ENCODE measurements at regions not wholly inside any gene's neighbourhood (a gene's known extent, or its start where the extent isn't known, plus 50 kb on each side); places are given as distances from the start of the nearest gene placed in this dataset.

DNA sequence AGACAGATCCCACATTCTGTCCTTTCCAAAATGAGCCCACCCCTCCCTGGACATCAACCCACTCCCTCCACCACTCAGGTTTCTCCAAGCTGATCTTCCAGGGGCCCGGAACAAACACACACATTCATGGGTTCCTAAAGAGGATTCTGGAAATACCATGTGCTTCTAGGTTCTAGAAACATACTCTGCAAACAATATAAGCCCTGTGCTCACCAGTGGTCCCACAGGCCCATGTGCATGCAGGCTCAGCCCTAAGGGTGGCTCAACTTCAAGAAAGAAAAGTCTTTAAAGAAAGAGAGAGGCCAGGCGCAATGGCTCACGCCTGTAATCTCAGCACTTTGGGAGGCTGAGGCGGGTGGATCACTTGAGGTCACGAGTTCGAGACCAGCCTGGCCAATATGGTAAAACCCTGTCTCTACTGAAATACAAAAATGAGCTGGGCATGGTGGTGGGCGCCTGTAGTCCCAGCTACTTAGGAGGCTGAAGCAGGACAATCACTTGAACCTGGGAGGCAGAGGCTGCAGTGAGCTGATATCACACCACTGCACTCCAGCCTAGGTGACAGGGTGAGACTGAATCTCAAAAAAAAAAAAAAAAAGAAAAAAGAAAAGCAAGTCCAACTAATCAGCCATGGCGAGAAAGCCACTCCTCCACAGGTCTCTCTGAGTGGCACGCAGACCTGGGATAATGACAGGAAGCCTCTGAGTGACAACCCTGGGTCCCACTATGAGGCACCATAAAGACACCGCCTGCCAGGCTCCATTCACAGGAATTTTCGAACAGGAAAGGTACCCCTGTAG lies 59.5 kb upstream of the PNMA1 start:
- Mint-ChIP-seq H3K27me3 (no peaks in the 10 kb centered on the region), H3K4me3 (no peak overlapping the region), H3K36me3 (no peaks in the 10 kb centered on the region), H3K27ac (peak overlapping the region; percentile 81), H3K9me3 (ENCODE audit: low read depth) (no peaks in the 10 kb centered on the region), H3K4me1 (ENCODE audit: low read depth) (peaks cover 87% of the 10 kb centered on the region)

DNA sequence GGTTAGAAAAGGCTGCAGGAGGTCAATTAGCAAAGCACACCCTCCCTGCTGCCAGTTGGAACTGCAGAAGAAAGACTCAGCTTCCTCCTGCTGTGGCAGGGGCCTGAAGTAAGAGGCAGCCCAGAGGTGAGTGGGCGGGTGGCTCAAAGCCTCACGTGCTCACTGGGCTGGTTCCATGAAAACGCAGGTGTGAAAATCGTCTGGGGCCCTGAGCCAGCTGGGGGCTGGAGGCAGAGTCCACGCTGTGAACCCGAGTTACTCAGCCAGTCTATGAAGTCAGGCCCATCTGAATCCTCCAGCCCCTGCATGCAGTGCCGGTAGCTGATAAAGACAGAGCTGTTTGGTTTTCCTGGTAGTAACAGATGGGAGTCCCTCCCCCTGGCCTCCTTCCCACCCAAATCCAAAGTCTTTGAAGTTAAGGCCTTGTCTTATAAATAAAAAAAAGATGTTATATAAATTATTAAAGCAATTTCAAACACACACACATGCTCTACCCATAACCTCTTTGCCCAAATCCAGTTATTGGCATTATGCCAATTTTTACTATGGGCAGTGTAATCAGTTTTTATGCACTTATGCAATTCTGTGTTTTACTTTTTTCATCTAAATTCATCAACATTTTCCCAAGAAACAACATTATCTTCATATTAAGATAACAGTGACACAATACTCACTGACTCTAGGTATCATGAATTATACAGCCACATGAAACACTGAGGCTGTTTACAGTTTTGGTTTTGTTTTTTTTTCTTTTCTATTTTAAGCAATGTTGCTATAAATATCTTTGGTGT lies 57.9 kb upstream of the PNMA1 start:
- H3K36me3 Mint-ChIP-seq, result no peaks in the 10 kb centered on the region
- H3K27me3 Mint-ChIP-seq, result no peaks in the 10 kb centered on the region
- H3K27ac Mint-ChIP-seq, result peak overlapping the region; percentile 96
- H3K4me3 Mint-ChIP-seq, result peak overlapping the region; percentile 74
- H3K9me3 Mint-ChIP-seq (ENCODE audit: low read depth), result no peaks in the 10 kb centered on the region
- peaks cover 73% of the 10 kb centered on the region for H3K4me1 Mint-ChIP-seq (ENCODE audit: low read depth)

DNA sequence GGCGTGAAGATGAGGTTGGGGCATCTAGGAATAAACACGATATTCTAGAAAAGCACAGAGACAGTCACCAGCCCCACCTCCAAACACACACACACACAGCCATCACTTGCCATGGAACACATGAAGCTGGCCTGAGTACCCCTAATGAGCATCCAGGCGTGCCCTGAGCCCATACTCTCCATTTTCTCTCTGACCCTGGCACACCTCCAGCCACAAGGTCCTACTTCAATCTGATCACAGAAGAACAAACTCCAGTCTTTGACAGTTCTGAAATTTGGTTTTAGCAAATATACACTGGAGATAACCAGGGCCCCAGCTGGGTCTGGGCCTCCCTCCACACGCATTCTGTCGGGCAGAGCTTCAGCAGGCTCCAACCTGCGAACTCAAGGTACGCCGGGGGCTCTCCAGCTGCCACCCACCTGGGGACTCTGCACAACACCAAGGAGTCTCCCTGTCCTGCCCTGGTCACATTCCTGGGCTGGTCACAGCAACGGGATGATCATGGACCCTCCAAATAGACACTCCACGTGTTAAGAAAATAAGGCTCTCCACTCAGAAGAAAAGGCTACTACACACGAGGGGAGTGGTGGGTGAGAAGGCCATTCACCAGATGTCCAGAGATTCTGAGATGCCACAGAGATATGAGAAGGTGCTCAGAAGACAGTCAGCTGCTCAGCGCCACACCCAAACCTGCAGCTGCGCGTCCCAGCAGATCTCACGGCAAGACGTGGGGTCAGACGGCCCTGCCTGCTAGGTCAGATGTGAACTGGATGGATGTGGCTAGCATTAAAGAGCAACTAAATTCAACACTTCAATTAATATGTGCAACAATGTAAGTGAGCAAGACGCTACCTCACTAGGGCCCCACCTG lies 57.0 kb upstream of the PNMA1 start:
- Mint-ChIP-seq H3K9me3 (ENCODE audit: low read depth) (no peaks in the 10 kb centered on the region), H3K4me1 (ENCODE audit: low read depth) (peaks cover 71% of the 10 kb centered on the region), H3K36me3 (no peaks in the 10 kb centered on the region), H3K4me3 (peak overlapping the region; percentile 71), H3K27ac (peak overlapping the region; percentile 96), H3K27me3 (no peaks in the 10 kb centered on the region)

DNA sequence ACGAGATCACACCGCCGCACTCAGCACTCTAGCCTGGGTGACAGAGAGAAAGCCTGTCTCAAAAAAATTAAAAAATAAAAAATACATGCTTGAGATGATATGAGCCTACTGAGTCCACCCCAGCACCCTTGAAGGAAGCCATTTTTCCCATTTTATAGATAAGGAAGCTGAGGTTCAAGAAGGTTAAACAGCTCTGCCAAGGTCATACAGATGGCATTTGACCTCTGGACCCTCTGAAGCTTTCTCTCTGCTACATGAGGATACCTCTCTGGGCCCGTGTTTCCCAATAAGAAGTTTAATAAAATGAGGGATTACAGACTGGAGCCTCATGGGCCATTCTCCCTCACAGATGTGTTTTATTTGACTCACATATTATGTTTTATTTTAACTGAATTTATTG lies 53.9 kb upstream of the PNMA1 start:
- H3K27ac Mint-ChIP-seq, result no peak overlapping the region
- no peak overlapping the region for H3K4me3 Mint-ChIP-seq
- peaks cover 67% of the 10 kb centered on the region for H3K4me1 Mint-ChIP-seq (ENCODE audit: low read depth)
- H3K36me3 Mint-ChIP-seq, result no peaks in the 10 kb centered on the region
- H3K27me3 Mint-ChIP-seq, result no peaks in the 10 kb centered on the region
- H3K9me3 Mint-ChIP-seq (ENCODE audit: low read depth), result no peaks in the 10 kb centered on the region

DNA sequence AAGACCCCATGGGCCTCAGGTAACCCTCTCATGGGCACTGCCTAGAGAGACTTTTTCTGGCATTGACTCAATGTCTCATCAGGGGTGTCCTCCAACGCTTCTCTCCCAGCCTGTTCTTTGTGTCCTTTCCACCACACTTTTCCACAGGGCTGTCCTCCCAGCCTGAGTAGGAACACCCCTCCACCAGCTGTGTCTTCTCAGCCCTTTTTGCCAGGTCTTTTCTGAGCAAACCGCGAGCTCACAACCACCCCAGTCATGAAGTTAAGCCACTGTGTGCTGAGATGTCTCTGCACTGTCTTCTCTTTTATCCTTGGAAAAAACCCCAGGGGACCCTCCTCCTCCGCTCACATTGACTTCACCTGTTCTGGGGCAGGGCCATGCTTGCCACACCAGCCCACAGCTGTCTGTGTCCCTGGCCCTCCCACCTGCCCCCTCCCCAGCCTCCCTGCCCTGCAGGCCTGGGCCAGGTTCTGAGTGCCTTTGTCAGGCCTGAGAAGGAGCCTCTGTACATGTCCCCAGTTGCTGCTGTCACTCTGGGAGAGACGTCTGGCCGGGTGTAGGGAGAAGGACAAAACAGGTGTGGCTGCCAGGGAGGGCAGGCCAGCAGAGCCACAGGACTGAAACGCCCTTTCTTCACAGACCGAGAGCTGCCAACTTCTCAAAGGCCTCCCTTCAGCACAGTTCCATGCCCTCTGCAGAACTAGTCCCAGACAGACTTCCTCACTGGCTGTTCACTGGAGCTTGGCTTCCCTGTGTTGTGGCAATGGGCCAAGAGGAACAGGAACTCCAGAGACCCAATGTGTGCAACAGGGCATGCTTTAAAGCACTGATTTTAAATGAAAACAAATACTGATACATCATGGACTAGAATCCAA lies 50.5 kb upstream of the PNMA1 start:
- no peaks in the 10 kb centered on the region for H3K27me3 Mint-ChIP-seq
- no peak overlapping the region for H3K4me3 Mint-ChIP-seq
- peaks cover 65% of the 10 kb centered on the region for H3K4me1 Mint-ChIP-seq (ENCODE audit: low read depth)
- H3K27ac Mint-ChIP-seq, result peak overlapping the region; percentile 58
- no peaks in the 10 kb centered on the region for H3K36me3 Mint-ChIP-seq
- no peaks in the 10 kb centered on the region for H3K9me3 Mint-ChIP-seq (ENCODE audit: low read depth)

Measured in activated naive CD8-positive, alpha-beta T cell (primary cell).